ENCODE measurements at regions not wholly inside any gene's neighbourhood (a gene's known extent, or its start where the extent isn't known, plus 50 kb on each side); places are given as distances from the start of the nearest gene placed in this dataset.

- Histone ChIP-seq H3K9me3 (ENCODE audit: low read depth) (no peaks in the 10 kb centered on the region), H3K27ac (no peak overlapping the region), H3K4me2 (no peak overlapping the region), H3K36me3 (replicated peaks; ENCODE audit: insufficient read depth, low read depth) (no peaks in the 10 kb centered on the region), H3K79me2 (peaks cover 30% of the 10 kb centered on the region), H3K4me1 (ENCODE audit: insufficient read depth) (peaks cover 7% of the 10 kb centered on the region), H3K9me2 (replicated peaks; ENCODE audit: insufficient read depth) (no peaks in the 10 kb centered on the region), H3K27me3 (no peaks in the 10 kb centered on the region), H2AFZ (no peak overlapping the region), H4K20me1 (ENCODE audit: insufficient read depth, poor library complexity, severe bottlenecking) (no peaks in the 10 kb centered on the region), H3K4me3 (no peak overlapping the region)
- DNase-seq (ENCODE audit: low spot score), result no peak
- 40% methylated on average over 2 of the region's 2 CpGs for WGBS (ENCODE audit: low lambda C conversion rate, missing lambda C conversion rate)
- TF ChIP-seq EZH2 (IDR thresholded peaks at IDR 0.05; ENCODE audit: borderline replicate concordance), result no peak
- TF ChIP-seq CTCF (IDR thresholded peaks at IDR 0.05; ENCODE audit: poor library complexity), result no peak
- TF ChIP-seq EZH2phosphoT487 (IDR thresholded peaks at IDR 0.05; ENCODE audit: low read depth, severe bottlenecking, unreplicated experiment), result no peak
These were observed 116.5 kb downstream of the ELAPOR2 start for GRCh38 chr7:86942995-86943394.

DNA sequence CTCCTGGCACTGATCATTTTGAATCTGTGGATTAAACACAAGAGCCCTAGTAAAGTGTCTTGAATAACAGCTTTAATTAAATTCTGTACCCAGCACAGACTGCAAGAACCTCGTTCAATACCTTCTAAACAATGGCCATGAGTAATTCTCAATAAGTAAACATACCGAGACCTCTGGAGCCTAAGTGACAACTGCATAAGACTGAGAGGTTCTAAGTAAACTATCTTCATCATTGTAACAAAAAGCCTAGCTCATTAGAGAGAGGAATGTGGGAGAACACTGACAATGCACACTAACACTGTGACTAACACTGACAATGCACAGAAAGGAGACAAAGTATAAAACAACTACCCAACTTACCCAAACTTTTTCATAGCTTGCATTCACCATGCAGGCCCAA is 117.4 kb downstream of the ELAPOR2 start:
- TF ChIP-seq EZH2phosphoT487 (IDR thresholded peaks at IDR 0.05; ENCODE audit: low read depth, severe bottlenecking, unreplicated experiment), result no peak
- H3K79me2 ChIP-seq, result peaks cover 21% of the 10 kb centered on the region
- H4K20me1 ChIP-seq (ENCODE audit: insufficient read depth, poor library complexity, severe bottlenecking), result no peaks in the 10 kb centered on the region
- no peak overlapping the region for H3K27ac ChIP-seq
- H3K9me2 ChIP-seq (replicated peaks; ENCODE audit: insufficient read depth), result no peaks in the 10 kb centered on the region
- no peaks in the 10 kb centered on the region for H3K36me3 ChIP-seq (replicated peaks; ENCODE audit: insufficient read depth, low read depth)
- no peaks in the 10 kb centered on the region for H3K9me3 ChIP-seq (ENCODE audit: low read depth)
- 50% methylated on average over 2 of the region's 2 CpGs for WGBS (ENCODE audit: low lambda C conversion rate, missing lambda C conversion rate)
- H3K4me1 ChIP-seq (ENCODE audit: insufficient read depth), result peaks cover 7% of the 10 kb centered on the region
- no peak overlapping the region for H2AFZ ChIP-seq
- no peak for DNase-seq (ENCODE audit: low spot score)
- no peaks in the 10 kb centered on the region for H3K27me3 ChIP-seq
- no peak overlapping the region for H3K4me2 ChIP-seq
- no peak overlapping the region for H3K4me3 ChIP-seq

- Histone ChIP-seq H3K9me2 (replicated peaks; ENCODE audit: insufficient read depth) (no peaks in the 10 kb centered on the region), H3K9me3 (ENCODE audit: low read depth) (no peaks in the 10 kb centered on the region), H3K4me3 (no peak overlapping the region), H3K79me2 (no peaks in the 10 kb centered on the region), H3K4me1 (ENCODE audit: insufficient read depth) (peaks cover 7% of the 10 kb centered on the region), H4K20me1 (ENCODE audit: insufficient read depth, poor library complexity, severe bottlenecking) (no peaks in the 10 kb centered on the region), H3K36me3 (replicated peaks; ENCODE audit: insufficient read depth, low read depth) (no peaks in the 10 kb centered on the region), H3K27me3 (no peaks in the 10 kb centered on the region), H3K4me2 (no peak overlapping the region), H2AFZ (no peak overlapping the region), H3K27ac (no peak overlapping the region)
- WGBS (ENCODE audit: low lambda C conversion rate, missing lambda C conversion rate), result 26% methylated on average over 3 of the region's 3 CpGs
- TF ChIP-seq CTCF (IDR thresholded peaks at IDR 0.05; ENCODE audit: poor library complexity), result peak; percentile 65
- no peak for TF ChIP-seq EZH2 (IDR thresholded peaks at IDR 0.05; ENCODE audit: borderline replicate concordance)
- DNase-seq (ENCODE audit: low spot score), result peak; percentile 74
These were observed 120.1 kb downstream of the ELAPOR2 start for GRCh38 chr7:86939197-86939814.

GRCh38 chr7:86937363-86937878 is 122.0 kb downstream of the ELAPOR2 start:
- Histone ChIP-seq H3K4me3 (no peak overlapping the region), H3K79me2 (no peaks in the 10 kb centered on the region), H4K20me1 (ENCODE audit: insufficient read depth, poor library complexity, severe bottlenecking) (no peaks in the 10 kb centered on the region), H3K27ac (no peak overlapping the region), H3K9me3 (ENCODE audit: low read depth) (no peaks in the 10 kb centered on the region), H3K9me2 (replicated peaks; ENCODE audit: insufficient read depth) (no peaks in the 10 kb centered on the region), H3K4me1 (ENCODE audit: insufficient read depth) (peaks cover 6% of the 10 kb centered on the region), H2AFZ (no peak overlapping the region), H3K4me2 (no peak overlapping the region), H3K36me3 (replicated peaks; ENCODE audit: insufficient read depth, low read depth) (no peaks in the 10 kb centered on the region), H3K27me3 (no peaks in the 10 kb centered on the region)
- no peak for DNase-seq (ENCODE audit: low spot score)
- 85% methylated on average over 2 of the region's 2 CpGs for WGBS (ENCODE audit: low lambda C conversion rate, missing lambda C conversion rate)
- no peak for TF ChIP-seq CTCF (IDR thresholded peaks at IDR 0.05; ENCODE audit: poor library complexity)
- TF ChIP-seq EZH2 (IDR thresholded peaks at IDR 0.05; ENCODE audit: borderline replicate concordance), result no peak
- TF ChIP-seq EZH2phosphoT487 (IDR thresholded peaks at IDR 0.05; ENCODE audit: low read depth, severe bottlenecking, unreplicated experiment), result no peak
